ENCODE measurements at regions not wholly inside any gene's neighbourhood (a gene's known extent, or its start where the extent isn't known, plus 50 kb on each side); places are given as distances from the start of the nearest gene placed in this dataset.
A peak's percentile ranks its signal among the peaks of the same experiment; 100 is the strongest.
"Not testable (repeated sequence)": the region's sequence is repeated elsewhere in the genome, so short reads cannot be mapped to it uniquely, and the experiment has no call there.

GRCh38 chr5:16987776-16988175 lies 51.7 kb upstream of the MYO10 start:
- no peak for DNase-seq

GRCh38 chr5:16990817-16991520 lies 54.9 kb upstream of the MYO10 start:
- not testable (repeated sequence) for DNase-seq

- peak; percentile 1 for DNase-seq
These were observed 55.9 kb upstream of the MYO10 start for GRCh38 chr5:16992006-16992405.

GRCh38 chr5:16992444-16992843 lies 56.4 kb upstream of the MYO10 start:
- peak; percentile 10 for DNase-seq

- no peak for DNase-seq
These were observed 58.5 kb upstream of the MYO10 start for GRCh38 chr5:16994565-16994964.

GRCh38 chr5:16995372-16995771 lies 59.3 kb upstream of the MYO10 start:
- no peak for DNase-seq

GRCh38 chr5:17000291-17000939 lies 64.3 kb upstream of the MYO10 start:
- DNase-seq, result no peak

GRCh38 chr5:17001428-17001827 lies 65.3 kb upstream of the MYO10 start:
- no peak for DNase-seq

- DNase-seq, result no peak
These were observed 68.5 kb upstream of the MYO10 start for GRCh38 chr5:17004441-17005106.

GRCh38 chr5:17005107-17005828 lies 69.2 kb upstream of the MYO10 start:
- no peak for DNase-seq

GRCh38 chr5:17012289-17012688 lies 76.2 kb upstream of the MYO10 start:
- no peak for DNase-seq

- no peak for DNase-seq
These were observed 78.6 kb upstream of the MYO10 start for GRCh38 chr5:17014686-17015085.

- DNase-seq, result no peak
These were observed 82.8 kb upstream of the MYO10 start for GRCh38 chr5:17018871-17019270.

- DNase-seq, result no peak
These were observed 83.2 kb upstream of the MYO10 start for GRCh38 chr5:17019324-17019723.

GRCh38 chr5:17020678-17021601 lies 84.9 kb upstream of the MYO10 start:
- no peak for DNase-seq

- DNase-seq, result no peak
These were observed 85.5 kb upstream of the MYO10 start for GRCh38 chr5:17021602-17021932.

GRCh38 chr5:17022296-17022695 lies 86.2 kb upstream of the MYO10 start:
- no peak for DNase-seq

- DNase-seq, result no peak
These were observed 88.6 kb upstream of the MYO10 start for GRCh38 chr5:17024686-17025180.

- DNase-seq, result not testable (repeated sequence)
These were observed 95.7 kb upstream of the MYO10 start for GRCh38 chr5:17031659-17032277.

GRCh38 chr5:17032314-17032985 lies 96.4 kb upstream of the MYO10 start:
- not testable (repeated sequence) for DNase-seq

GRCh38 chr5:17034992-17035391 lies 98.9 kb upstream of the MYO10 start:
- not testable (repeated sequence) for DNase-seq
